Chondrocyte (in vitro differentiated cells): ENCODE measurements at regions not wholly inside any gene's neighbourhood (a gene's known extent, or its start where the extent isn't known, plus 50 kb on each side); places are given as distances from the start of the nearest gene placed in this dataset.

Source experiments
- DNase-seq: peaks from one replicate; pipeline ENCODE4 v3.0.0; 2021; ENCODE audit warnings: mixed read lengths, low spot score
- H3K27ac Mint-ChIP-seq: one replicate; pipeline ENCODE4 v1.8.0; 2021; ENCODE audit warnings: mild to moderate bottlenecking, moderate library complexity, mixed read lengths; ENCODE audit not compliant: unreplicated experiment
- H3K27me3 Mint-ChIP-seq: 2 replicates; pipeline ENCODE4 v1.8.0; 2021; ENCODE audit warnings: low read depth, mixed read lengths
- H3K36me3 Mint-ChIP-seq: 2 replicates; pipeline ENCODE4 v1.8.0; 2021; ENCODE audit warnings: low read depth, mixed read lengths
- H3K4me1 Mint-ChIP-seq: 2 replicates; pipeline ENCODE4 v1.8.0; 2021; ENCODE audit warnings: low read depth, mild to moderate bottlenecking, mixed read lengths
- H3K4me3 Mint-ChIP-seq: one replicate; pipeline ENCODE4 v1.8.0; 2021; ENCODE audit warnings: mild to moderate bottlenecking, moderate library complexity, mixed read lengths; ENCODE audit not compliant: unreplicated experiment
- H3K9me3 Mint-ChIP-seq: 2 replicates; pipeline ENCODE4 v1.8.0; 2021; ENCODE audit warnings: low read depth, mixed read lengths
- CTCF ChIP-seq: fragments of 200-600 bp; sonication (generic); IDR thresholded peaks from 2 replicates; pipeline ENCODE4 v1.5.0; 2021; ENCODE audit warnings: antibody characterized with exemption, mild to moderate bottlenecking, moderate library complexity

- Mint-ChIP-seq H3K9me3 (no peaks in the 10 kb centered on the region), H3K27ac (no peak overlapping the region), H3K36me3 (no peaks in the 10 kb centered on the region), H3K27me3 (no peaks in the 10 kb centered on the region), H3K4me3 (no peak overlapping the region), H3K4me1 (peaks cover 7% of the 10 kb centered on the region)
- TF ChIP-seq CTCF = no peak
- no peak for DNase-seq
Observed at GRCh38 chr3:182726258-182727142, 66.8 kb upstream of the ATP11B start.

DNA sequence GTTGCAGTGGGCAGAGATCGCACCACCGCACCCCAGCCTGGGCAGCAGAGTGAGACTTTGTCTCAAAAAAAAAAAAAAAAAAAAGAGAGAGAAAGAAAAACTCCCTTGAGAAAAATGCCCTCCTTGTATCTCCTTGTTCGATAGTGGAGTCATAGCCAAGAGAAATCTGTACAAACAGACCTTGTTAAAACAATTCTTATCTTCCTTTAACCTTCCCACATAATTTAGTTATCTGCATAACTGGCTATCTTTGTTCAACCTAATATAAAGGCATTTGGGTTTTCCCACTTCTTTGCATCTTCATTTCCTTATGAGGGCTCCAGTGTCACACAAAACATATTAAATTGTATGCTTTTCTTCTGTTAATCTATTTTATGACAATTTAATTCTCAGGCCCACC lies 65.1 kb upstream of the ATP11B start:
- Mint-ChIP-seq H3K36me3 (no peaks in the 10 kb centered on the region), H3K27ac (no peak overlapping the region), H3K4me1 (peaks cover 7% of the 10 kb centered on the region), H3K9me3 (no peaks in the 10 kb centered on the region), H3K27me3 (no peaks in the 10 kb centered on the region), H3K4me3 (no peak overlapping the region)
- DNase-seq = no peak
- TF ChIP-seq CTCF = no peak

GRCh38 chr3:182729903-182730674 lies 63.2 kb upstream of the ATP11B start:
- H3K27ac Mint-ChIP-seq = no peak overlapping the region
- H3K36me3 Mint-ChIP-seq = no peaks in the 10 kb centered on the region
- peaks cover 9% of the 10 kb centered on the region for H3K4me1 Mint-ChIP-seq
- no peak for TF ChIP-seq CTCF
- no peak for DNase-seq
- no peaks in the 10 kb centered on the region for H3K9me3 Mint-ChIP-seq
- no peaks in the 10 kb centered on the region for H3K27me3 Mint-ChIP-seq
- H3K4me3 Mint-ChIP-seq = no peak overlapping the region

DNA sequence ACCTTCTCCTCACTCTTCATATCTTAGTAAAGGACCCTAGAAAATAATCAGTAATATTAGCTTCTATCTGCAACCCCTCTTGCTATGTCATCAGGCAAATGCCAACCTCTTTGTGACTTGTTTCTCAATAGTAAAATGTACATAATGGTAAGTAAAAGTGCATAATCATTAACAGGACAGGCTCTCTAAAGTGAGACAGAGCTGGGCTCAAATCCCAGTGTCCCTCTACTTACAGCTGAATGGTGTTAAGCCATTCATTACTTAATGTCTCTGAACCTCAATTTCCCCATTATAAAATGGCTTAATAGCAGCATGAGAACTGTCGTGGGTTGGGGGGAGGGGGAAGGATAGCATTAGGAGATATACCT lies 62.6 kb upstream of the ATP11B start:
- no peak for DNase-seq
- Mint-ChIP-seq H3K36me3 (no peaks in the 10 kb centered on the region), H3K27me3 (no peaks in the 10 kb centered on the region), H3K9me3 (no peaks in the 10 kb centered on the region), H3K4me1 (peaks cover 11% of the 10 kb centered on the region), H3K27ac (no peak overlapping the region), H3K4me3 (no peak overlapping the region)
- no peak for TF ChIP-seq CTCF

GRCh38 chr3:182731764-182732163 lies 61.5 kb upstream of the ATP11B start:
- no peaks in the 10 kb centered on the region for H3K27me3 Mint-ChIP-seq
- no peaks in the 10 kb centered on the region for H3K36me3 Mint-ChIP-seq
- H3K4me3 Mint-ChIP-seq = no peak overlapping the region
- H3K9me3 Mint-ChIP-seq = no peaks in the 10 kb centered on the region
- TF ChIP-seq CTCF = no peak
- no peak overlapping the region for H3K27ac Mint-ChIP-seq
- no peak for DNase-seq
- peaks cover 12% of the 10 kb centered on the region for H3K4me1 Mint-ChIP-seq
